Gastrocnemius medialis (tissue), 4 donors: ENCODE measurements at regions not wholly inside any gene's neighbourhood (a gene's known extent, or its start where the extent isn't known, plus 50 kb on each side); places are given as distances from the start of the nearest gene placed in this dataset.
"Not testable (repeated sequence)": the region's sequence is repeated elsewhere in the genome, so short reads cannot be mapped to it uniquely, and the experiment has no call there.

Source experiments
- ATAC-seq, 2 donors: fragments of 150-250 bp; one replicate each; pipeline ENCODE4 v1.9.1; 2016
- DNase-seq, 2 donors: peaks; one replicate each; pipeline ENCODE4 v3.0.0-alpha.2; 2019
- H3K27ac ChIP-seq, 4 donors: fragments of 200-600 bp; sonication (generic); 1 replicate in 1 of 4; 2 replicates in 3 of 4; pipeline ENCODE4 v1.5.1; 2016 to 2018; ENCODE audit warnings: mild to moderate bottlenecking in 2 of 4, moderate library complexity in 1 of 4
- H3K27me3 ChIP-seq, 3 donors: fragments of 200-600 bp; sonication (generic) in 2 of 3; 1 replicate in 1 of 3; 2 replicates in 2 of 3; pipeline versions ENCODE4 v1.5.1 to v1.6.0; 2016 to 2019; ENCODE audit warnings: mild to moderate bottlenecking in 1 of 3, moderate library complexity in 1 of 3
- H3K36me3 ChIP-seq, 2 donors: fragments of 200-600 bp; sonication (generic) in 1 of 2; one replicate each; pipeline ENCODE4 v1.5.1; 2017 to 2018
- H3K4me1 ChIP-seq, 2 donors: fragments of 200-600 bp; sonication (generic) in 1 of 2; one replicate each; pipeline ENCODE4 v1.5.1; 2016 to 2017; ENCODE audit warnings: mild to moderate bottlenecking in 2 of 2
- H3K4me3 ChIP-seq, 4 donors: fragments of 200-600 bp; sonication (generic) in 3 of 4; 1 replicate in 1 of 4; 2 replicates in 3 of 4; pipeline ENCODE4 v1.5.1; 2016 to 2019; ENCODE audit warnings: mild to moderate bottlenecking in 2 of 4
- H3K9me3 ChIP-seq, 3 donors: fragments of 200-600 bp; sonication (generic) in 2 of 3; 1 replicate in 1 of 3; 2 replicates in 2 of 3; pipeline ENCODE4 v1.5.1; 2016 to 2019
- in situ Hi-C, 4 donors: fragments of 200-750 bp; cut with MboI; loops; one replicate each; pipeline versions ENCODE4 v1.15.0 to v1.8.0; 2017; ENCODE audit warnings: low sequenced_read_pairs in 4 of 4
- intact Hi-C: fragments of 100-400 bp; cut with DNase I; formaldehyde crosslinking; loops from one replicate; pipeline ENCODE4 v1.15.1; 2023; ENCODE audit warnings: low total_unique reads

- intact Hi-C loops, H3K27ac ChIP-seq, H3K36me3 ChIP-seq, DNase-seq, H3K4me3 ChIP-seq, H3K27me3 ChIP-seq, H3K9me3 ChIP-seq, H3K4me1 ChIP-seq, in situ Hi-C loops, ATAC-seq: not testable (repeated sequence)
These were observed 59.7 kb downstream of the RNU2-63P start for GRCh38 chr2:87956613-87957012.

- H3K27ac ChIP-seq, H3K9me3 ChIP-seq, ATAC-seq, DNase-seq, H3K36me3 ChIP-seq, H3K4me3 ChIP-seq, in situ Hi-C loops, intact Hi-C loops, H3K4me1 ChIP-seq, H3K27me3 ChIP-seq: not testable (repeated sequence)
These were observed 67.3 kb downstream of the RNU2-63P start for GRCh38 chr2:87949008-87949407.

GRCh38 chr2:87946644-87947370, 69.5 kb downstream of the RNU2-63P start:
- intact Hi-C loops, DNase-seq, H3K4me3 ChIP-seq, H3K9me3 ChIP-seq, H3K4me1 ChIP-seq, ATAC-seq, in situ Hi-C loops, H3K27me3 ChIP-seq, H3K27ac ChIP-seq, H3K36me3 ChIP-seq: not testable (repeated sequence)

- H3K27me3 ChIP-seq, H3K4me1 ChIP-seq, H3K4me3 ChIP-seq, DNase-seq, H3K9me3 ChIP-seq, intact Hi-C loops, H3K36me3 ChIP-seq, in situ Hi-C loops, ATAC-seq, H3K27ac ChIP-seq: not testable (repeated sequence)
These were observed 77.0 kb downstream of the RNU2-63P start for GRCh38 chr2:87939299-87939698.

GRCh38 chr2:87919023-87919665, 93.5 kb upstream of the RGPD2 start:
- H3K9me3 ChIP-seq, H3K27me3 ChIP-seq, ATAC-seq, intact Hi-C loops, H3K27ac ChIP-seq, H3K4me1 ChIP-seq, H3K4me3 ChIP-seq, H3K36me3 ChIP-seq, in situ Hi-C loops, DNase-seq: not testable (repeated sequence)

- in situ Hi-C loops, H3K4me3 ChIP-seq, H3K4me1 ChIP-seq, H3K27me3 ChIP-seq, H3K36me3 ChIP-seq, H3K27ac ChIP-seq, ATAC-seq, intact Hi-C loops, H3K9me3 ChIP-seq, DNase-seq: not testable (repeated sequence)
These were observed 91.6 kb upstream of the RGPD2 start for GRCh38 chr2:87917194-87917593.

GRCh38 chr2:87910848-87911247, 85.3 kb upstream of the RGPD2 start:
- intact Hi-C loops, H3K36me3 ChIP-seq, DNase-seq, H3K4me3 ChIP-seq, in situ Hi-C loops, H3K27me3 ChIP-seq, ATAC-seq, H3K9me3 ChIP-seq, H3K4me1 ChIP-seq, H3K27ac ChIP-seq: not testable (repeated sequence)

GRCh38 chr2:87909042-87909441, 83.4 kb upstream of the RGPD2 start:
- DNase-seq, intact Hi-C loops, ATAC-seq, H3K4me3 ChIP-seq, H3K27me3 ChIP-seq, H3K27ac ChIP-seq, H3K36me3 ChIP-seq, H3K4me1 ChIP-seq, H3K9me3 ChIP-seq, in situ Hi-C loops: not testable (repeated sequence)

GRCh38 chr2:87907556-87908099, 82.0 kb upstream of the RGPD2 start:
- H3K4me1 ChIP-seq, ATAC-seq, in situ Hi-C loops, H3K36me3 ChIP-seq, intact Hi-C loops, H3K9me3 ChIP-seq, DNase-seq, H3K27ac ChIP-seq, H3K4me3 ChIP-seq, H3K27me3 ChIP-seq: not testable (repeated sequence)

- H3K36me3 ChIP-seq, H3K27me3 ChIP-seq, H3K4me3 ChIP-seq, H3K9me3 ChIP-seq, in situ Hi-C loops, H3K27ac ChIP-seq, intact Hi-C loops, H3K4me1 ChIP-seq, DNase-seq: not testable (repeated sequence)
- ATAC-seq: peak in 1 of 2 donors; percentile 60
These were observed 77.9 kb upstream of the RGPD2 start for GRCh38 chr2:87903242-87904114.

- ATAC-seq, H3K4me1 ChIP-seq, intact Hi-C loops, DNase-seq, H3K27ac ChIP-seq, H3K27me3 ChIP-seq, H3K4me3 ChIP-seq, in situ Hi-C loops, H3K36me3 ChIP-seq, H3K9me3 ChIP-seq: not testable (repeated sequence)
These were observed 58.1 kb upstream of the RGPD2 start for GRCh38 chr2:87883659-87884058.
